Stimulated activated CD4-positive, alpha-beta T cell treated with anti-CD3 and anti-CD28 coated beads, TNF-alpha, amount 100 ng/mL, for 1 hour (primary cell): ENCODE measurements at regions not wholly inside any gene's neighbourhood (a gene's known extent, or its start where the extent isn't known, plus 50 kb on each side); places are given as distances from the start of the nearest gene placed in this dataset.

Experiments
- DNase-seq, 3 donors: peaks; one replicate each; pipeline ENCODE4 v3.0.0-alpha.2; 2020; ENCODE audit warnings: low read depth in 3 of 3, low spot score in 1 of 3

DNA sequence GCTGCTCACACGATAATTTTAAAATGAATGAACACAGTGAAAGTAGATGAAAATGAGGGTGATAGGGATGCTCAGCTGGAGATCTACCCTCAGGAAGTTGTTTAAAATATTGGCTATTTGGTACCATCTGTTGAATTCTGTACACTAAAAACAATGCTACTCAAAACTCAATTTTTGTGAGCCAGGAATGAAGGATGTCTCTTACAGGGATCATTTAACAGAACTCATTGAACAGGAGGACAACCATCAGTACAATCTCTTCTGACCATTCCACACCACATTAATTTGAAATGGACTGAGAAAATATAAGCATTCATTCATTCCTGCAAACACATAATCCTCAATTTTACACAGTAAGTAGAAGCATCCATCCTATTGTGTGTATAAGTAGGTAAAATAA lies 1355.1 kb upstream of the CRIM1 start:
- DNase-seq: no peak

DNA sequence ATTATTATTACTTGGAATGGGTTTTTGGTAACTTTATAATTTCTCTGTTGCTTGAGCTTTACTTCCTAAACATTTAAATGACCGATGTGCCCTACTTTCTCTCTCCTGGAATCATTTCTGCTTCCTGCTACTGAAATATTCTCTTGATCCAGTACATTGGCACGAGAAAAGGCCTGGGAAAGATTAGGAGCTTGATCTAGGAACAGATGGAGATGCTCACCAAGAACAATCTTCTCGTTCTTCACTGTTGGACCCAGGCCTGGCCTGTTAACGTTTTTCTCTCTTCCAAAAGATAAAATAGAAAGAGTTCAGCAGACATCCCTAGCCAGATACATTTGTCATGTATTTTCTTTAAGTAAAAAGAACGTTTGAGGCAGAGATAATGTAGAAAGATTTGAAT lies 1356.8 kb upstream of the CRIM1 start:
- DNase-seq: no peak

DNA sequence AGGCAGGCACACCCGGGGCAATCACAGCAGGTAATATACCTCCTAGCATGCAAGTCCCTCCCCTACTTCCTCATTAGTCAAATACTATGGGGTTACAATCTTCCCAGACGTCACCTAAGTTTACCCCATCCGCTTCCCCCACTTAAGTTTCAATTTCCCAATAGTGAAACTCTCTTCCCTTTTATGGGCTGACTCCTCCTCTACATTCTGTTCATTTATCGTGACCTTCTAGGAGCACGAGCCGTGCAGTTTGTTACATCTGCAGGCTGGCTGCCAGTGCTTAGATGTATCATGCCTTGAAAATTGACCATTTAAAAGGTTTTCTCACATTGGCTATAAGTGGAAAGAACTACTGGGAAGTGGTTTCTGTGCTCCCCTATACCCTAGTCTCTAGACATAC lies 1357.8 kb upstream of the CRIM1 start:
- no peak for DNase-seq

DNA sequence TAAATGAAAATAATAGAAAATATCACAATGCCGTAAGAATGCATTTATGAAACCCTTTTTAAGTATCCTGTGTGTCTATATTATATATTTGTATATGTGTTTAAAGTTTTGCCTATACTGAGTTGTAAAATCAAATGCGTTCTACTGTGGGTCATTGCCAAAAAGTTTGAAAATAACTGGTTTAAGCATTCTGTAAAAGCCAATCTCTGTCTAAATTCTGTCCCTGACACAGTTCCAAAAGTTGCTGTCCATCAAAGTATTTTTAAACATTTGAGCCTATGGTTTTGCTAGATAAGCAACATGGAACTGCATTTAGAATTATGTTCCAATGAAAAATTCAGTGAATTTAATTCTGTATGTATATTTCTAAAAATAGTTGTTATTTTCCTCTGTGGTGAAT lies 1360.4 kb upstream of the CRIM1 start:
- no peak for DNase-seq

DNA sequence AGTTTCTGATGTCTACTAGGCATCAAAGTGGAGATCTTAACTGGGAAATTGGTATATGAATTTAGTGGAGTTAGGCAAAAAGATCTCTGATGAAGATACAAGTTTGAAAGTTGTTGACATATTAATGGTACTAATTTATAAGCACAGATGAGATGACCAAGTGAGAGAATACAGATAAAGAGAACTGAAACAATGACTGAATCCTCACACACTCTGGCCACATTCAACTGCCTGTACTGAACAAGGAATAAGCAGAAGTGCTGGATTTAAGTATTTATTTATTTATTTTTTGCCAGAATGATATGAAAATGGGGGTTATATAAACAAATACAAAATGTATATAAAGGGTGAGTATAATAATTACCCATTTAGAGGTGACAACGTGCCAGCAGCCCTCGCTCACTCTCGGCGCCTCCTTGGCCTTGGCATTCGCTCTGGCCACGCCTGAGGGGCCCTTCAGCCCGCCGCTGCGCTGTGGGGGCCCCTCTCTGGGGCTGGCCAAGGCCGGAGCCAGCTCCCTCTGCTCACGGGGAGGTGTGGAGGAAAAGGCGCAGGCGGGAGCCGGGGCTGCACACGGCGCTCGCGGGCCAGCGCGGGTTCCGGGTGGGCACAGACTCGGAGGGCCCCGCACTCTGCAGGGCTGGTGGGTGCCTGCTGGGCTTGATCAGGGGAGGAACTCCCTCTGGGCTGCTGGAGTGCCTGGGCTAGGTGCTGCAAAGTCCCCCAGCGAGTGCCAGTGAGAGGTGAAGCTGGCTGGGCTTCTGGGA lies 1363.9 kb upstream of the CRIM1 start:
- DNase-seq: no peak

DNA sequence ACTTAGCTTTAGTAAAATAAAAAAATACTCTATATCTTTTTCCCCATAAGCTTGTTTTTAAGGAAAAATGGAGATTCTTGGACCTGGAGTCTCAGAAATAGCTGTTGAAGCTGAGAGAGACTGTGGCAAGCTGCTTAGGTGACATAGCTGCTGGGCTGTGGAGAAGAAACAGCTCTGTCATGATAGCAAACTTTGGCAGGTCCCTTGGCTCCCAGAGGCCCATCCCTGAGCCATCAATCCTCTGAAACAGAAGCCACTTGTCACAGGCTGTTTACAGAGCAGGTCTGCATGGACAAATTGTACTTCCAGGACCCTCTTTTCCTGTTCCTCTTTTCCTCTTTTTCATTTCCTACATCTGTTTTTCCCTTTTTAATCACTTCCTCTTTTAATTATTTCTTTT lies 1370.1 kb upstream of the CRIM1 start:
- DNase-seq: no peak

DNA sequence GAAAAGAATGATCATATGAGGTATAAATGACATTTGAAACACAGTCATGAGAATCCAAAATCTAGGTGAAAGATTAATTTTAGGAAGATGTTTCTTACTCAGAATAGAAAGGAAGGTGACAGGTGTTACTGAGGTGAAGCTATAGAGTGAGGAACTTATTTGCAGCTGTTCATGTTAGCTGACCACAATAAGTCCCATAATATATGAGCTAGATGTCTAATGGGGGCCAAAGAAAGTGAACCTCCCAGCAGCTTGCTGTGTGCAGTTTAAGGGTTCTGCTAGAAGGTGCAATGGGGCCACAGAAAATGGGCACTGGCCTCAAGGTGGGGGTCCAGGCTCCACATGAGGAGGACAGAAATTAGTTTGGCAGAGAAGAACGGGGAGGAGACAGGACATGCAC lies 1374.9 kb upstream of the CRIM1 start:
- no peak for DNase-seq

DNA sequence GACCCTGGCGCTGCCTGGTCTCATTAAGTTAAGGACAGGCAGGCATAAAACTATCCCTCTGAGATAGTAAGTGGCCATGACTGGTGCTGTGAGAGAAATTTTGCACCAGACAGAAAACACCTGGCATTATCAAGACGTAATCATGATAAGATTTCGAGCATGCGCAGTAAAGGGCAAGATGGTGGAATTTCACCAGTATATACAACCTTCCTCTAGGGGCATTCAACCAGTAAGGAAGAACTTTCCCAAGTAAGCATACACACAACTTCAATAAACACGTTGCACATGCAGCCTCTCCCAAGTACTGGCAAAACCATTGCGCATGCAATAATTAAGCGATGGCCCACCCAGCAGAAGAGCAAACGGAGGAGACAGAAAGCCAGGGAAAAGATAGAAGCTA lies 1376.4 kb upstream of the CRIM1 start:
- DNase-seq: no peak

DNA sequence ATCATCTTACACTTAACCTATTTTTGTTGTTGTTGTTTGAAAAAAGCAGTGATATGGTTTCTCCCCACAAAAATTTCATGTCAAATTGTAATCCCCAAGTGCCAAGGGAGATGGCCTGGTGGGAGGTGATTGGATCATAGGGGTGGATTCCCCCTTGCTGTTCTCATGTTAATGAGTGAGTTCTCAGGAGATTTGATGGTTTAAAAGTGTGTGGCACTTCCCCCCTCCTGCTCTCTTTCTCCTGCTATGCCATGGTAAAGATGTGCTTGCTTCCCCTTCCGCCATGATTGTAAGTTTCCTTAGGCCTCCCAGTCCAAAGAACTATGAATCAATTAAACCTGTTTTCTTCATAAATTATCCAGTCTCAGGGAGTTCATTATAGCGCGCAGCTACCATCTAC lies 1362.7 kb upstream of the FAM98A start:
- no peak for DNase-seq

DNA sequence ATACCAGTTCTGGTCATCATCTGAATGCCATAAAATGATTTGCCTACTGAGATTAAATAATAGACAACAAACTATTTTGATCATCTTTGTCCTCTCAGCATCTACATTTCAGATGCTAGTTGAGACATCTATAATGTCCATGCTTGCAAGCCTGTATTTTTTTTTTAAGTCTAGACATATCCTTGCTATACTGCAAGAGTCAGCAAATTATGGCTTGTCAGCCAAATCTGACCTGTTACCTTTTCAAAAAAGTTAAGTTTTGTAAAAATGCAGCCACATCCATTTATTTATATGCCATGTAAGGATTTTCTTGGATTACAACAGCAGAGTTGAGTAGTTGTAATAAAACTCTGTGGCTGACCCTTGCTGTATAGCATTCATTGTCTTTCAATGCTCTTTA lies 1355.7 kb upstream of the FAM98A start:
- no peak for DNase-seq

DNA sequence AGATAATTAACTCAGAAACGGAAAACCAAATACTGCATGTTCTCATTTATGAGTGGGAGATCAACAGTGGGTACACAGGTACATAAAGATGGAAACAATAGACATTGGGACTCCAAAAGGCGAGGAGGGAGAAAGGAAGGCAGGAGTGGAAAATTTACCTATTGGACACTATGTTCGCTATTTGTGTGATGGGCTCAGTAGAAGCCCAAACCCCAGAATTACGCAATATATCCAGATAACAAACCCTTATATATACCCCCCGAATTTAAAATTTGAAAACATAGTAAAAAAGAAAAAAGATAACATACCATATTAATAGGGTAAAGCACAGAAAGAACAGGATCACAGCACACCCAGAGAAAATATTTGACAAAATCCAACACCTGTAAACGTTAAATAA lies 1351.7 kb upstream of the FAM98A start:
- no peak for DNase-seq

DNA sequence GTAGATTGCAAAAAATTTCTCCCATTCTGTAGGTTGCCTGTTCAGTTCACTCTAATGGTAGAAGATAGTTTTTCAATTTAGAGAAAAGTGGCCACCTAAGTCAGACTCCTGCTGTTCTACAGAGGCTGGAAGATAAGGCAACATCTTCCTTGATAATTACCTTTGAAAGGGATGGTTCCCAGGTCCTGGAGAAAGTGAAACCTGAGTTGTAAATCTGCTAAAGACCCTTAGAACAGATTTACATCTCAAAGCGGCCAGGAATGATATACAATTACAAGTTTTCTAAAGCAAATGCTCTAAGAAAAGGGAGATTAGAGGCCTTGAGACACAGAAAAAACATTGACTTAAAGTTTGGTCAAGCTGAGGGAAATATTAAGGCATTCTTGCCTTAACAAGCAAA lies 1350.2 kb upstream of the FAM98A start:
- no peak for DNase-seq

DNA sequence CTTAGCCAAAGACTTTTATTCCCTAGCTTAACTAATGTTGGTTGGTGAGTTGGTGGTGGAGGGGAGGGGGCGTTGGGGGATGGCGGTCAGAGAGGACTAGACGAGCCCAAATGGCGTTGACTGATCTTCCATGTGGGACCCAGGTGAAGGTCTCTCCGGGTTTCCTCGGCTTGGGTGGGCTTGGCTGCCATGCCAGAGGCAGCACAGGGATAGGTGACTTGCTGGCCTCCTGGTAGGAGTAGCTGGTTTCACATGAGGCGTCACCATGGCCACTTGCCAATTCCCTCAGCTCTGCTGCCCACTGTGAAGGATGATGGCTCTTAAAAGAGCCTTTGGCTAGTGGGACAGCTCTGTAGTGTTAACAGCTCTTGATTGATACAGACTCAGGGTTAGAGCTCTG lies 1337.0 kb upstream of the FAM98A start:
- no peak for DNase-seq

DNA sequence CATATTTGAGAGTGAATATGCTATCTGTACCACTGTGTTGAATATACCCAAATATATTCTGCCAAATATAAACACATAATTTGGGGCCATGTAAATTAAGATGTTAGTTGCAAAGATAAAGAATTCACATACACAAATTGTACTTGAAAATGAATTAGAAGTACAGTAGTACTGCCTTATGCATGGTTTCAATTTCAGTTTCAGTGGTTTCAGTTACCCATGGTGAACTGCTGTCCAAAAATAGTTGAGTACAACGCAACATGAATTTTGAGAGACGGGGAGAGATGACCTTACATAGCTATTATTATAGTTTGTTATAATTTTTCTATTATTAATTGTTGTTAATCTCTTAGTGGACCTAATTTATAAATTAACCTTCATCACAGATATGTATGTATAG lies 1313.0 kb upstream of the FAM98A start:
- DNase-seq: no peak

DNA sequence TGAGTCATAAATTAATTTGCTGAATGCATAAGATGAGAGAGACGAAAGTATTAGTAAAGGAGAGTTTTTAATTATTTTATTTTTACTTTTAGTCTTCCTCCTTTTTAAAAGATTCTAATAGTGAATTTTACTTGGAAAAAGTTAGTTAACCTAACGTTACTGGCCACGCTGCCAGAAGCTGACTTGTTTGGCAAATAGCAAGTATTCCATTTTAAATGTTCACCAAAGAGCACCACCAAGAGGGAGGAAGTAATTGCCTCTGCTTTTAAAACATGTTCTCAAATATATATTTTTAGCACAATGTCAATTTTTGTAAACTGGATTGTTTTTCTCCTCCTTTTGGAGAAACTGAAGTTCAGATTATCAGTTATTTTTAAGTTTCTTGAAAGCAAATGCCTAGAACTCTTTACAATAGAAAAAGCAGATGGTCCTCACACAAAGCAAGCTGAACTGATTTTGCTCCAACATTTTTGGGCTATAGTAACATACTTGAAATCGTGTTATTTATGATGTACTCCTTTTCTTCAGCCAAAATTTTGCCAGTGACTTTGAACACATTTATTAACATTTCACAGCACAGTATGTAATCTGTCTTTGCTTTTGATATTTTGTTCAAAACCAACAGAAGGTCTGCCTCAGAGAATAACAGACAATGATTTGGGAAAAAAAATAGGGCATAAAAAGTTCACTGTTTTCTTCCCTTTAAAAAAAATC lies 1311.0 kb upstream of the FAM98A start:
- no peak for DNase-seq

DNA sequence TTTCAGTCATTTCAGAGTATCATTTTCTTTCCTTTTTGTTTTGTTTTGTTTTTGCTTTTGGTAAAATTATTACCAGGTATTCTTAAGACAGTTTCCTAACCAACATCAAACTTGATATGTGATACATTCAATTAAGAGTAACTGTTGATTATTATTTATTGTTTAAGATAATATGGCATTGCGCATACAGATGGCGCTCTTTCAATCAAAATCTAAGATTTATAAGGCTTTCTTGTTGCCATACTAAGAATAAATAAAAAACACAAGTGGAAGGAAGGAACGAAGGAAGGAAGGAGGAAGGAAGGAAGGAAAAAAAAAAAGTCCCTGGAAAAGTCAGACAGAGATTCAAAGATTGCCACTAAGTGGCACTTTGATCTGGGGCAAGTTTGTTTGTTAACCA lies 1308.7 kb upstream of the FAM98A start:
- no peak for DNase-seq

DNA sequence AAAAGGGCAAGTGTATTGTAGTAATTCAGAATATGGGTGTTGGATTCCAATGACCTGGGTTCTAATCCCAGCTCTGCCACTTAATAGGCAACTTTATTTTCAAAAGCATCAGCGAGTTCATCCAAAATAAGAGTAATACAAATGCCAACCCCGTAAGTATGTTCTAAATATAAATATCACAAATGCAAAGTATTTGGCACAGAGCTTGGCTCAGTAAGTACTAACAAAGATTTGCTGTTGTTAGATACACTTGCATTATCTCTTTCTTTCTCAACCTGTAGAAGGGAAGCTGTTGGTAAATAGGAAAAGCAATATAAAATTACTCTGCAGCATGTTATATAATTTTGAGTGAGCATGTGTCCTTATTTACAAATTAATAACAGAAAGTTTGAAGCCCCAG lies 1302.6 kb upstream of the FAM98A start:
- no peak for DNase-seq

DNA sequence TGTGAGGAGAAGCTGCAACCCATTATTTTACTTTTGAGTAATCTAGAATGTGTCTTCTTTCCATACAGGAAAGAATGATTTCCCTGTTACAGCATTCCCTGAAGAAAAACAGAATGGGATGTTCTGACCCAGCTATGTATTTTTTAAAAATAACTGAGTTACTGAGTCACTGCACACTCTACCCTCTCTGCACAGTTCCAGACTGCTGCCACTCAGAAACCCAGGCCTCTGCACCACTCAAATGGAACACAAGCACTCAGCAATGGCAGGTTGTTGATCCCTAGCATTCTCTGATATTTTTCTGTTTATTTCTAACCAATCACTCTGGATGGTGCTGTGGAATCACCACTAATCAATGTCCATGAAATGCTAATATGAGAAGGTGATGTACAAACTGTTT lies 1300.0 kb upstream of the FAM98A start:
- no peak for DNase-seq

DNA sequence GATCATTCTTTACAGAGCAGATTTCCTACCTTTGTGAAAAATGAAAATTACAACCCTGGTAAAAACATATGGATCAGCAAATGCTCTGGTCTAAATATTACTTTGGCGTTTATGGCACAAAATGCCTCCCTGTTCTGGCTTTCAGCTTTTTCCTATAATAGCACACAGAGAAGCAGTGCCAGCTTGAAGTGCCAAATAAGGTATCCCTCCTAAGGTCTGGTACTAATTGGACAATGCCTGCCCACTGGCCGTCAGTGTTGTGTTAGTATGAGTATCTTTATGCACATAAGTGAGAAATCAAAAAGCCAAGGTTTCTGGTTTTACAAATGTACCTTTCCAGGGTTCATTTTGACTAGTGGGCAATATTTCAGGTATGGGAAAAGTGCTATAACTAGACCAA lies 1293.7 kb upstream of the FAM98A start:
- DNase-seq: no peak

DNA sequence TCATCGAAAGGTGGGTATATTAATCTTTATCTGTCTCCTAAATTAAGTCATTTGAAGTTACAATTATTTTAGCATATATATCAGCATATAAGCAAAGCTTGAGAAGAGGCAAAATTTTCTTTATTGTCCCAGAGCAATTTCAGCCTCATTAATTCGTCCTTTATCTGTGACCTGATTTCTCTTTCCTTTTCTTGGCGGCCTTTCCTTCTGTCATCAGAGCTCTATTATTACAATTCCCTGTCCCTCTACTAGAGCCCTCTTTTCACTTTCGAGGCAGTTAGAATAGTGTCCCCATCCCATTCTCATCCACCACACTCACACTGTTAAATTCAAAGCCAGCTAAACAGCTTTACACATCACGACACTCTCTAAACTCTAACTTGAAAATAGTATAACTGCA lies 1293.2 kb upstream of the FAM98A start:
- DNase-seq: no peak

DNA sequence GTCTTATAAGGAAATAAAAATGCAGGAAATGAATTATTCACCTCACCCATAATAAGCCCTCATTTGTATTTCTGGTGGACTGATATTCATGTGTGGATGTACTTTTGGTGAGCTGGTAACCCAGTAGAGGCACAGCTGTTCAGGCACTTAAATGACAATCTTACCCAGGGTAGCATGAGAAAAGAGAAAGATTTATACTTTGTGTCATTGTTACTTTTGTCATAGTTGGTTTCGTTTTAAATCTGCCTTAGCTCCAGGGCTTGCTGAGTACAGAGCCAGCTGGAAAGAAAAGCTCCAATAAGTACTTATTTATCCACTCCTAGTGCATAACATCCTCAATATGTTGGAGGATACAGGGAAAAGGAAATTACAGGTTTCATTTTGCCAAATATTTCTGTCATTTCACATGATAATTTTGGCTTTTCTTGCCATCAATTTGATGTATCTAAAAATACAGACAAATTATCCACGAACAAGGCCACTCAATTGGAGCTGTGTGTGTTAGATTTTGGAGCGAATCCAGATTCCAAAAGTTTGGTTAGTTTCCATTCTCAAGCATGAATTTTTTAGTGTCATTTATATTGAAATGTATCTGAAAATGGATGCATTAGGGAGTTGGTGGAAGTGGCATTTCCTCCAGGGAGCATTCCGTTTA lies 1276.1 kb upstream of the FAM98A start:
- no peak for DNase-seq

DNA sequence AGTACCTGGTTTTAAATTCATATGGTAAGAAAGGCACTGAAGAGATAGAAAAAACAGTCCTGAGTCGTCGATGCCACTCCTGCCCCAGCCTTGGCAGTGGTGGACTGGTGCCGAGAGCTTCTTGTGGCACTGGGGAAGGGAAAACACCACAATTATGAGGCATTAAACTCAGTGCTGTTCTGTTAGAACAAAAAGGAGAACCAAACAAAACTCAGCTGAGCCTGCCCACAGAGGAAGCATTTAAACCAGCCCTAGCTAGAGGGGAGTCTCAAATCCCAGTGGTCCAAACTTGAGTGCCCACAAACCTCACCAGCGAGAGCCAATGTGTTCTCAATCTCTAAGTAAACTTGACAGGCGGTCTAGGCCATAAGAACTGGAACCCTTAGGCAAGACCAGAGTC lies 1254.5 kb upstream of the FAM98A start:
- no peak for DNase-seq

DNA sequence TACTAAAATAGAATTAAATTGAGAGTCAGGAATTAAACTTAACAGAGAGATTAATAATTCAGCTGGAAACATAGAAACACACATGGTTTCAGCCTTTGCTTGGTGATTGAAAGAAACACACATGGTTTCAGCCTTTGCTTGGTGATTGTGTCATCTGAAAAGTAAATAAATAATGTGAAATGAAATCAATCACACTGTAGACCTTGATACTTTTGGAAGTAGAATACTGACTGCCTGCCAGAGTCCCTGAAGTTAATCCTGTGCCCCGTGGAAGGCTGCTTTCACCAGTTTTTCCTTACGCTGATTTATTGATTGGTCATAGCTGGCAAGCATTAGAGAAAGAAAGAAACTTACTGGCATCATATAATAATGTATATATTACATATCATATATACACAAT lies 1252.7 kb upstream of the FAM98A start:
- DNase-seq: no peak
